ENCODE measurements at regions not wholly inside any gene's neighbourhood (a gene's known extent, or its start where the extent isn't known, plus 50 kb on each side); places are given as distances from the start of the nearest gene placed in this dataset.

DNA sequence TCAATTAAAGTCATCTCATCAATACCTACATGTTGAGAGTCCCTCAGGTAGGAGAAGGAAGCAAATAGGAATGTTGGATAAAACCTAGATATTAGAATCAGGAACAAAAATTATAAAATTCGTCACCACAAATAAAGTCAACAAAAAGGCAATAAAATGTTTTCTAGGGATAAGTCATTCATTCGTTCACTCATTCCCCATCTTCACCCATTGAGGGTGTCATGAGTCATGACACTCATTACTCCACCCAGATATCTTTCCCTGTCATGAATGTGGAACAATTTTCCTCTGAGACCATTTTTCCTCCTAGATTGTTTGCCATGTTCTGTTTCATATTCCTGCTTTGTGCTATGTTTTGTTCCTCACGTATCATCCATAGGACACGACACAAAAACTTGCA is 50.9 kb upstream of the OLIG3 start:
- no peak overlapping the region for H3K27ac ChIP-seq

DNA sequence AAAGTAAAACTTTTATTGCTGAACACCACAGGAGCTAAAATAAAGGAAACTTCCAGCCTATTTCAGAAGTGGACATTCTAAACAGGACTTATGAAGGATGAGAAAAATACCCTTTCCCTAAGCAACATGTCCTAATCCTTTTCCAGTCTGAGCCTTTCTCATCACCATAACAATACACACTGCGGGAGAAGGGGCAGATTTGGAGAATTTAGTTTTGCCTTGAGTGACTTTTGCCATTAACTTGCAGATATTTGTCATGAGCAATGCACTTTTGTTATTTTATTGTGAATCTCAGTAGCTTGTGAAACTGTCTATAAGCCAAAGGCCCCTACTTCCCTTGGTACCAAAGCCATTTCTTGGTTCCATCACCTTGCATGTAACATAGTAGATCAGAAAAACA is 53.0 kb upstream of the OLIG3 start:
- Histone ChIP-seq H3K4me1 (ENCODE audit: low read depth) (no peaks in the 10 kb centered on the region), H3K9me3 (ENCODE audit: low read depth) (no peaks in the 10 kb centered on the region)

More for the DNA sequence above, 50.9 kb upstream of the OLIG3 start:
- H3K36me3 ChIP-seq = no peaks in the 10 kb centered on the region
- DNase-seq (ENCODE audit: low read depth in 1 of 2, low spot score in 1 of 2) = no peak
- no peak overlapping the region for H3K4me3 ChIP-seq
- TF ChIP-seq, protein P1, sequence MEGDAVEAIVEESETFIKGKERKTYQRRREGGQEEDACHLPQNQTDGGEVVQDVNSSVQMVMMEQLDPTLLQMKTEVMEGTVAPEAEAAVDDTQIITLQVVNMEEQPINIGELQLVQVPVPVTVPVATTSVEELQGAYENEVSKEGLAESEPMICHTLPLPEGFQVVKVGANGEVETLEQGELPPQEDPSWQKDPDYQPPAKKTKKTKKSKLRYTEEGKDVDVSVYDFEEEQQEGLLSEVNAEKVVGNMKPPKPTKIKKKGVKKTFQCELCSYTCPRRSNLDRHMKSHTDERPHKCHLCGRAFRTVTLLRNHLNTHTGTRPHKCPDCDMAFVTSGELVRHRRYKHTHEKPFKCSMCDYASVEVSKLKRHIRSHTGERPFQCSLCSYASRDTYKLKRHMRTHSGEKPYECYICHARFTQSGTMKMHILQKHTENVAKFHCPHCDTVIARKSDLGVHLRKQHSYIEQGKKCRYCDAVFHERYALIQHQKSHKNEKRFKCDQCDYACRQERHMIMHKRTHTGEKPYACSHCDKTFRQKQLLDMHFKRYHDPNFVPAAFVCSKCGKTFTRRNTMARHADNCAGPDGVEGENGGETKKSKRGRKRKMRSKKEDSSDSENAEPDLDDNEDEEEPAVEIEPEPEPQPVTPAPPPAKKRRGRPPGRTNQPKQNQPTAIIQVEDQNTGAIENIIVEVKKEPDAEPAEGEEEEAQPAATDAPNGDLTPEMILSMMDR (IDR thresholded peaks at IDR 0.05; ENCODE audit: low read depth, low read length) = no peak
- no peaks in the 10 kb centered on the region for H3K9me3 ChIP-seq (ENCODE audit: low read depth)
- H3K4me1 ChIP-seq (ENCODE audit: low read depth) = no peaks in the 10 kb centered on the region
- no peaks in the 10 kb centered on the region for H3K27me3 ChIP-seq

DNA sequence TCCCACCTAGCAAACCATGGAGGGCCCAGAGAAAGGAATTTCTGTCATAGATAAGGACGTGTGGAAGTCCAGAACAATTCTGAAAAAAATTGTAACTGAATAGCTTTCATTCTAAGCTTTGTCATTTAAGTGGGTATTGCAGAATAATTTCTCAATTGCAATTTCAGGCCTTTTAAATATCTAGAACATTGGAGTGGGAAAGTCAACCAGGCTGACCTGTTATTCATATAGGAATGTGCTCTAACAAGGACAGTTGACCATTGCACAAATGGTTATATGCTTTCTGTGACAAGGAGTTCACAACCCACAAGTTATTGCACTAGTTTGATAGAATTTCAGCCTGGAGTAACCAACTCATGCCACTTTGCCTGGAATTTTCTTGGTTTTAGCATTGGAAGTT is 53.4 kb upstream of the OLIG3 start:
- H3K4me3 ChIP-seq = no peak overlapping the region
- H3K27ac ChIP-seq = no peak overlapping the region
- H3K27me3 ChIP-seq = no peaks in the 10 kb centered on the region
- DNase-seq (ENCODE audit: low read depth in 1 of 2, low spot score in 1 of 2) = no peak
- no peaks in the 10 kb centered on the region for H3K36me3 ChIP-seq
- peaks cover 1% of the 10 kb centered on the region for H3K4me1 ChIP-seq (ENCODE audit: low read depth)
- no peaks in the 10 kb centered on the region for H3K9me3 ChIP-seq (ENCODE audit: low read depth)
- TF ChIP-seq, protein P1 (IDR thresholded peaks at IDR 0.05; ENCODE audit: low read depth, low read length) = no peak

More for the DNA sequence above, 53.0 kb upstream of the OLIG3 start:
- Histone ChIP-seq H3K27me3 (no peaks in the 10 kb centered on the region), H3K36me3 (no peaks in the 10 kb centered on the region), H3K27ac (no peak overlapping the region), H3K4me3 (no peak overlapping the region)
- TF ChIP-seq, protein P1 (IDR thresholded peaks at IDR 0.05; ENCODE audit: low read depth, low read length) = no peak
- no peak for DNase-seq (ENCODE audit: low read depth in 1 of 2, low spot score in 1 of 2)

DNA sequence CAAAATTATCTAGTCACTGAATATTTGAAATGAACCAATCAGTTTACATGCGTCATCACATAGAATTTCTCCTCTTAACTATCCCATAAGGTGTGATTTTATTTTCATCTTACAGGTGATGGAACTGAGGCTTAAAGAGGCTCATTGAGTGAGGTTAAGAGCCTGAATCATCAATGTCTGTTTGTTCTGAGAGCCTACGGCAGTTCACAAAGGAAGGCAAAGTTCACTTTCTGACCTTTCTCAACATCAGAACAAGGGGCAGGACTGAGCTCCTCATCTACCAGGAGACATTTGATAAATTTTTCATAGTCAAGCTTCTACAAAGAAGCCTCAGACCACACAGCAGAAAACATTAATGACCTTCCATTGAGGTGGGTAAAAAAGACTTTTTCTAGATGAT is 54.9 kb upstream of the OLIG3 start:
- H3K27ac ChIP-seq = no peak overlapping the region
- no peaks in the 10 kb centered on the region for H3K27me3 ChIP-seq
- no peak overlapping the region for H3K4me3 ChIP-seq
- H3K9me3 ChIP-seq (ENCODE audit: low read depth) = no peaks in the 10 kb centered on the region
- DNase-seq (ENCODE audit: low read depth in 1 of 2, low spot score in 1 of 2) = no peak
- TF ChIP-seq, protein P1 (IDR thresholded peaks at IDR 0.05; ENCODE audit: low read depth, low read length) = no peak
- no peaks in the 10 kb centered on the region for H3K36me3 ChIP-seq
- peaks cover 7% of the 10 kb centered on the region for H3K4me1 ChIP-seq (ENCODE audit: low read depth)

DNA sequence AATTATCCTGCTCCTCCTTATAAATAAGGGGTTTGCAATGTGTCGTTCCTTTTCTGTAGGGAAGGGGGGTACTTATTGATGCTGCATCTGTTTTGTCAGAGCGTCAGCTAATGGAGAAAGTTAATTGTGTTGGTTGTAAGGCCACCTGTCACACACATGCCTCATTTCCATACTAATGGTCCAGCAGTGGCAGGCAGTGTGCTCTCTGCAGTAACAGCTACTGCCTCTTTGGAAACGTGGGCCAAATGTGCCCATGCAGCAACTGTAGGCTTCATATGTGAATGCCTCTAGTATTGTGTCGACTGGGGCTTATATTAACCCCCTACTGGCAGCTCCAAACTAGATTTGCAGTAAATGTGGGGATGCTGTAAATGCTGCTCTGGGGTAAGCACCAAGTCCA is 56.3 kb upstream of the OLIG3 start:
- Histone ChIP-seq H3K27me3 (no peaks in the 10 kb centered on the region), H3K9me3 (ENCODE audit: low read depth) (no peaks in the 10 kb centered on the region), H3K4me1 (ENCODE audit: low read depth) (peaks cover 7% of the 10 kb centered on the region), H3K36me3 (no peaks in the 10 kb centered on the region), H3K27ac (no peak overlapping the region), H3K4me3 (no peak overlapping the region)
- DNase-seq (ENCODE audit: low read depth in 1 of 2, low spot score in 1 of 2) = no peak
- TF ChIP-seq, protein P1 (IDR thresholded peaks at IDR 0.05; ENCODE audit: low read depth, low read length) = no peak

DNA sequence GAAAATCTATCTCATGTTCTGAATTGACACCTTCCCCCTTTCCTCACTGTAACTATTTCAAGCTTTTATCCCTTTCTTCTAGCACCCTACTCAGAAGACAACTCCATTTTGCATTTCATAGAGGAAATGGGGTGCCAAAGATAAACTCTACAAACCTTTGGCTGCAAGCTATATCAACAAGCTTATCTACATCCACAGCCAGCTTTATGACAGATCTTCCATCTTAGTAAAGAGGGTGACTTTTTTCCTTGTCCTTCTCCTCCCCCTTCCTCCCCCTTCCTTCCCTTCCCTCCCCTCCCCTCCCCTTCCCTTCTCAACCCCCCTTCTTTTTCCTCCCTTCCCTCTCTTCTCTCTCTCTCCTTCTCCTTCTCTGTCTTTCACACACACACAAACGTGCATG is 58.0 kb upstream of the OLIG3 start:
- TF ChIP-seq, protein P1 (IDR thresholded peaks at IDR 0.05; ENCODE audit: low read depth, low read length) = no peak

More for the DNA sequence above, 58.0 kb upstream of the OLIG3 start:
- Histone ChIP-seq H3K9me3 (ENCODE audit: low read depth) (no peaks in the 10 kb centered on the region), H3K27ac (no peak overlapping the region), H3K27me3 (no peaks in the 10 kb centered on the region), H3K4me3 (no peak overlapping the region), H3K4me1 (ENCODE audit: low read depth) (peaks cover 7% of the 10 kb centered on the region), H3K36me3 (no peaks in the 10 kb centered on the region)
- no peak for DNase-seq (ENCODE audit: low read depth in 1 of 2, low spot score in 1 of 2)

Measured in cardiac muscle cell (in vitro differentiated cells and primary cell).